Body of pancreas (tissue), 4 donors: ENCODE measurements at regions not wholly inside any gene's neighbourhood (a gene's known extent, or its start where the extent isn't known, plus 50 kb on each side); places are given as distances from the start of the nearest gene placed in this dataset. TPM values are rescaled to one million over a fixed set of nuclear protein-coding genes. Genes with fewer than 3 reads are reported as not detected.

Experiments
- ATAC-seq: fragments of 150-250 bp; one replicate; pipeline ENCODE4 v1.9.1; 2016
- DNase-seq, 4 donors: peaks; one replicate each; pipeline ENCODE4 v3.0.0-alpha.2; 2019
- H3K27ac ChIP-seq, 4 donors: fragments of 200-600 bp; sonication (generic); 1 replicate in 3 of 4; 2 replicates in 1 of 4; pipeline versions ENCODE4 v1.5.1 to v1.6.1; 2016 to 2019; ENCODE audit warnings: mild to moderate bottlenecking in 1 of 4, mixed read lengths in 1 of 4, moderate library complexity in 1 of 4
- H3K27me3 ChIP-seq, 2 donors: fragments of 200-600 bp; sonication (generic); one replicate each; pipeline ENCODE4 v1.6.0; 2016; ENCODE audit warnings: mild to moderate bottlenecking in 1 of 2
- H3K36me3 ChIP-seq, 2 donors: fragments of 200-600 bp; sonication (generic); replicated peaks in 1 of 2; 2 replicates each; pipeline ENCODE4 v1.5.1; 2016; ENCODE audit warnings: low read depth in 2 of 2; ENCODE audit not compliant: insufficient read depth in 1 of 2
- H3K4me1 ChIP-seq: fragments of 200-600 bp; sonication (generic); one replicate; pipeline ENCODE4 v1.6.0; 2016
- H3K4me3 ChIP-seq, 2 donors: fragments of 200-600 bp; sonication (generic); 1 replicate in 1 of 2; 2 replicates in 1 of 2; pipeline ENCODE4 v1.5.1; 2016 to 2019
- H3K9me3 ChIP-seq, 3 donors: fragments of 200-600 bp; sonication (generic); 1 replicate in 2 of 3; 2 replicates in 1 of 3; pipeline ENCODE4 v1.5.1; 2016
- POLR2A ChIP-seq, 3 donors: fragments of 450-650 bp; IDR thresholded peaks; one replicate each; pipeline ENCODE4 v1.6.1; 2016; ENCODE audit warnings: antibody characterized with exemption in 3 of 3, mild to moderate bottlenecking in 2 of 3
- WGBS, 2 donors: methylation state at CpG; one replicate each; pipeline ENCODE4 v1.1.5; 2017; 5-methylcytosine and 5-hydroxymethylcytosine counted together
- intact Hi-C: fragments of 100-400 bp; cut with DNase I; formaldehyde crosslinking; loops from one replicate; pipeline ENCODE4 v1.15.1; 2023
- small RNA-seq: library from RNA; depleted of rRNA; stranded (forward); fragments of <200 nt; gene quantifications from one replicate; pipeline ENCODE3, GENCODE V24; 2016
- TF ChIP-seq, protein P1 (sequence below), 7 experiments: fragments of 450-650 bp in 4 of 7; fragments of 200-600 bp in 3 of 7; sonication (generic) in 3 of 7; IDR thresholded peaks; one replicate each; pipeline ENCODE4 v1.5.1; 2016 to 2019; ENCODE audit warnings: antibody characterized with exemption in 7 of 7

DNA sequence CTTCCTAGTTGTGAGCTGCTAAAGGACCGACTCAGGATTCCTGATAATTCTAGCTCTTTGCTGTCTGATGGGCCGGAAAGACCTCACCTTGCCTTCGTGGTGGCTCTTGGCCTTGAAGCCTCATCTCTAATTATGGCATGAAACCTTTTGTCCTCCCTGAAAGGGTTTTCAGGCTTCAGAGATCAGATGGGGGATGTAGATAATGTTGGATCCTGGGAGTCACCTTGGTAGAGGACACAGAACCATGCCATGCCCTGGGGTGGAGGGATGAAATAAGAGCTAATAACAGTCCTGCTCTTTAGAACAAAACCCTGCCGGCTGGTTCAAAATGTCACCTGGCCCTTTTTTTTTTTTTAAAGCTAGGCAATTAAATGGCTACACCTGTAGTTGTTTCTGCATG, 50.8 kb upstream of the SYN2 start:
- no peak for ATAC-seq
- 51 to 64% methylated on average over 4 of the region's 4 CpGs for WGBS, 2 donors
- no peak for DNase-seq
- Histone ChIP-seq H3K36me3 (no peaks in the 10 kb centered on the region), H3K4me1 (no peaks in the 10 kb centered on the region), H3K27me3 (no peaks in the 10 kb centered on the region), H3K4me3 (no peak overlapping the region), H3K27ac (no peak overlapping the region), H3K9me3 (no peaks in the 10 kb centered on the region)
- no peak for TF ChIP-seq POLR2A (IDR thresholded peaks at IDR 0.05)
- TF ChIP-seq, protein P1, sequence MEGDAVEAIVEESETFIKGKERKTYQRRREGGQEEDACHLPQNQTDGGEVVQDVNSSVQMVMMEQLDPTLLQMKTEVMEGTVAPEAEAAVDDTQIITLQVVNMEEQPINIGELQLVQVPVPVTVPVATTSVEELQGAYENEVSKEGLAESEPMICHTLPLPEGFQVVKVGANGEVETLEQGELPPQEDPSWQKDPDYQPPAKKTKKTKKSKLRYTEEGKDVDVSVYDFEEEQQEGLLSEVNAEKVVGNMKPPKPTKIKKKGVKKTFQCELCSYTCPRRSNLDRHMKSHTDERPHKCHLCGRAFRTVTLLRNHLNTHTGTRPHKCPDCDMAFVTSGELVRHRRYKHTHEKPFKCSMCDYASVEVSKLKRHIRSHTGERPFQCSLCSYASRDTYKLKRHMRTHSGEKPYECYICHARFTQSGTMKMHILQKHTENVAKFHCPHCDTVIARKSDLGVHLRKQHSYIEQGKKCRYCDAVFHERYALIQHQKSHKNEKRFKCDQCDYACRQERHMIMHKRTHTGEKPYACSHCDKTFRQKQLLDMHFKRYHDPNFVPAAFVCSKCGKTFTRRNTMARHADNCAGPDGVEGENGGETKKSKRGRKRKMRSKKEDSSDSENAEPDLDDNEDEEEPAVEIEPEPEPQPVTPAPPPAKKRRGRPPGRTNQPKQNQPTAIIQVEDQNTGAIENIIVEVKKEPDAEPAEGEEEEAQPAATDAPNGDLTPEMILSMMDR (IDR thresholded peaks at IDR 0.05), result no peak
- intact Hi-C loops, result no loop called here

GRCh38 chr3:11953778-11954177, 50.4 kb upstream of the SYN2 start:
- no peaks in the 10 kb centered on the region for H3K4me1 ChIP-seq
- TF ChIP-seq, protein P1 (IDR thresholded peaks at IDR 0.05), result no peak
- TF ChIP-seq POLR2A (IDR thresholded peaks at IDR 0.05), result no peak
- no peak overlapping the region for H3K27ac ChIP-seq
- DNase-seq, result no peak
- H3K36me3 ChIP-seq, result no peaks in the 10 kb centered on the region
- WGBS, 2 donors, result 50 to 59% methylated on average over 6 of the region's 6 CpGs
- no peaks in the 10 kb centered on the region for H3K9me3 ChIP-seq
- H3K4me3 ChIP-seq, result no peak overlapping the region
- ATAC-seq, result no peak
- intact Hi-C loops, result no loop called here
- H3K27me3 ChIP-seq, result no peaks in the 10 kb centered on the region

DNA sequence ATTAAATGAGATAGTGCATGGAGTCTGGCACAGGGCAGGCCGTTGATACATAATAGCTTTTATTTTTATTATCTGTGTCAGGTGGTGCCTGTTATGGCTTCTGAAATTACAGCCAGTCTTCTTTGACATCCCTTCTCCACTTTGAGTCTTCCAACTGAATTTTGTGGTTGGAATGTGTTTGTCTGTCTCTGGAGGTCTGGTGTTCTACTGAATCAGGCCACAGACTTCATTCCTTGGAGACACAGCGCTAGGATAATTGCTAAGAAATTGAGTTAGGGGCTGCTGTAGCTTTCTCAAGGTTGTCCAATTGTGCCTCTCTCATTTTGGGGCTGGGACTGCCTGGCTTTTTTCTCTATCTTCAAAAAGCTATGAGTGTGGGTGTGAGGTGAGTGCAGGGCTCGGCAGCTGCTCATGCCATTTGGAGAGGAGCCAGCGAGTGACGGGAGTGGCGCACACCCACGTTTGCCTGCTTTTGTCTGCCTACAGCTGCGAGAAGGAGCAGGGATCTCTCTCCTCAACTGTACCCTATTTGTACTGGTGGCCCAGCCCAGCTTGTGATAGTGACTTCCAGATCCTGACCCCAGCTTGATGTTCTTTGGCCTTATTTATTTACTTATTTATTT, 49.8 kb upstream of the SYN2 start:
- no peak for ATAC-seq
- no peak overlapping the region for H3K4me3 ChIP-seq
- TF ChIP-seq POLR2A (IDR thresholded peaks at IDR 0.05), result no peak
- TF ChIP-seq, protein P1 (IDR thresholded peaks at IDR 0.05), result no peak
- H3K27ac ChIP-seq, result no peak overlapping the region
- no peaks in the 10 kb centered on the region for H3K4me1 ChIP-seq
- intact Hi-C loops, result no loop called here
- no peak for DNase-seq
- H3K9me3 ChIP-seq, result no peaks in the 10 kb centered on the region
- H3K36me3 ChIP-seq, result no peaks in the 10 kb centered on the region
- 55 to 62% methylated on average over 8 of the region's 8 CpGs for WGBS, 2 donors
- H3K27me3 ChIP-seq, result no peaks in the 10 kb centered on the region

Small RNA genes in the stretch of these regions (small RNA-seq; reads per million reads assigned to genes)
- gene RN7SL147P, result not detected
